Activated CD4-positive, alpha-beta T cell treated with anti-CD3 and anti-CD28 coated beads, Interleukin-2, amount 10 ng/mL, durations not matched to agents 7 days and 5 days (primary cell): ENCODE measurements at regions not wholly inside any gene's neighbourhood (a gene's known extent, or its start where the extent isn't known, plus 50 kb on each side); places are given as distances from the start of the nearest gene placed in this dataset.
"Not testable (repeated sequence)": the region's sequence is repeated elsewhere in the genome, so short reads cannot be mapped to it uniquely, and the experiment has no call there.

Experiments
- CTCF ChIA-PET: fragments of 350-600 bp; sonication (Branson Sonifier 250); formaldehyde crosslinking; loops from one replicate; lab custom pipeline; 2021; ENCODE audit warnings: antibody characterized with exemption; lab: Charles Lee
- POLR2A ChIA-PET: fragments of 350-600 bp; sonication (Branson Sonifier 250); formaldehyde crosslinking; loops from one replicate; lab custom pipeline; 2021; ENCODE audit warnings: antibody characterized with exemption; lab: Charles Lee
- DNase-seq: peaks from one replicate; pipeline ENCODE4 v3.0.0-alpha.2; 2020
- H3K27ac Mint-ChIP-seq: one replicate; pipeline ENCODE4 v1.8.0; 2021; ENCODE audit warnings: mild to moderate bottlenecking, moderate library complexity, mixed read lengths
- H3K27me3 Mint-ChIP-seq: one replicate; pipeline ENCODE4 v1.8.0; 2021; ENCODE audit warnings: mixed read lengths
- H3K36me3 Mint-ChIP-seq: one replicate; pipeline ENCODE4 v1.8.0; 2021; ENCODE audit warnings: low read depth, mixed read lengths
- H3K4me1 Mint-ChIP-seq: one replicate; pipeline ENCODE4 v1.8.0; 2021; ENCODE audit warnings: mixed read lengths
- H3K4me3 Mint-ChIP-seq: one replicate; pipeline ENCODE4 v1.8.0; 2021; ENCODE audit warnings: mild to moderate bottlenecking, moderate library complexity, mixed read lengths
- H3K9me3 Mint-ChIP-seq: one replicate; pipeline ENCODE4 v1.8.0; 2021; ENCODE audit warnings: mixed read lengths

GRCh38 chr10:55989188-55989587 lies 371.9 kb downstream of the ZWINT start:
- H3K27ac Mint-ChIP-seq, result no peak overlapping the region
- ChIA-PET CTCF (no interaction called here), POLR2A (no interaction called here)
- no peak overlapping the region for H3K4me3 Mint-ChIP-seq
- H3K27me3 Mint-ChIP-seq, result no peaks in the 10 kb centered on the region
- no peaks in the 10 kb centered on the region for H3K36me3 Mint-ChIP-seq
- DNase-seq, result no peak
- no peaks in the 10 kb centered on the region for H3K9me3 Mint-ChIP-seq
- H3K4me1 Mint-ChIP-seq, result no peaks in the 10 kb centered on the region

DNA sequence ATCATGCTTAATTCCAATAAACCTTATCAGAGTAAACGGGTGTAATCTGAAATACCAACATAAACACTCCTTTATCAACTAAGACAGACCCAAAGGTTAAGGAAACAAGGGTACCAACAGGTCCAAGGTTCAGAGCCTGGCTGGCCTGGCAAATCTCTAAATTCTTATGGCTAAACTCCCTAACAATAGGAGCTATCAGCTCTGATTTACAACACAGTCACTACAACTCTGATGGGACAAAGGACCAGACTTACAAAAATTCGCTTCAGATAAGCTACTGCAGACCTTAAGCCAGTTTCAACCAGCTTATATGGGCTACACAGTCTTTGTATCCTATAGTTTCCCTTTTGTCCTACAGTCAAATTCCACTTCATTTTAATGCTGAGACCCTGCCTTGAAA lies 381.9 kb downstream of the ZWINT start:
- Mint-ChIP-seq H3K4me3 (no peak overlapping the region), H3K4me1 (no peaks in the 10 kb centered on the region), H3K27ac (no peak overlapping the region), H3K36me3 (no peaks in the 10 kb centered on the region), H3K9me3 (no peaks in the 10 kb centered on the region), H3K27me3 (no peaks in the 10 kb centered on the region)
- CTCF ChIA-PET, result no interaction called here
- POLR2A ChIA-PET, result no interaction called here
- DNase-seq, result no peak

DNA sequence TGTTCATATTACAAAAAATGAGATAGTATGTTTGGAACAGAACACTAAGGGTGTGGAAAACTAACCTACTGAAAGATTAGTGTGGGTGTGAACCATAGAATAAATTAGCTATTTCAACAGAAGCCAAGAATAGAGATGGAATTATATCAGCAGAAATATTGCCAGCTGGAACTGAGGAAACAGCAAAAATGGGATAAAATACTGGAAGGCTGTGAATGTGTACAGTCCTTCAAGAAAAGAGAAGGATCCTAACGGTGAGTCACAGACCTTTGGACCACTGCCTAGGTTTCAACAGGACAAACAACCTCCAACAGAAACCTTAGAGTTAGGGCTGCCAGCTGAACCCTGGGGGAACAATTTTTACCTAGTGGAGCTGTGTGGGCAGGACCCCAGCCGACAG lies 395.0 kb downstream of the ZWINT start:
- H3K36me3 Mint-ChIP-seq, result no peaks in the 10 kb centered on the region

GRCh38 chr10:55943403-55943802 lies 417.7 kb downstream of the ZWINT start:
- H3K27ac Mint-ChIP-seq, result no peak overlapping the region
- no peaks in the 10 kb centered on the region for H3K36me3 Mint-ChIP-seq
- POLR2A ChIA-PET, result no interaction called here

More for the DNA sequence above, 395.0 kb downstream of the ZWINT start:
- no peak overlapping the region for H3K4me3 Mint-ChIP-seq
- H3K27ac Mint-ChIP-seq, result no peak overlapping the region
- H3K27me3 Mint-ChIP-seq, result no peaks in the 10 kb centered on the region
- peaks cover 3% of the 10 kb centered on the region for H3K9me3 Mint-ChIP-seq
- no peak for DNase-seq
- ChIA-PET POLR2A (no interaction called here), CTCF (no interaction called here)
- H3K4me1 Mint-ChIP-seq, result no peaks in the 10 kb centered on the region

DNA sequence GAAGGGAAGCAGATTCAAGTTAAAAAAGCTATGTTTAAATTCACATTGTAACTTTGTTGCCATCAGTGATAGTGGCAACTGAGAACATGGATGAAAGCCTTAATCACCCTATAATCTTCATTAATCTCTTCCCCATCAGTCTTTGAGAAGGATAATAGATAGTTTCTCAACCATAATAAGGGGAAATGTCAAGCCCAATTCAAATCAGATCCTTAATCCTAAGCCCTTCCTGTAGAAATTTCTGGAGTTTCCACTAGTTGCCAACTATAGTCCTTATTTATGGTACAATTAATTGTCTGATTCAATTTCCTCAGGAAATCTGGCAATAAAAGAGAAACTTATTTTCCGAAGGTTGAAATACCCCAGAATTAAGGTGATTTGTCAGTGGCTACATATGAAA lies 431.8 kb downstream of the ZWINT start:
- DNase-seq, result no peak
- Mint-ChIP-seq H3K4me3 (no peak overlapping the region), H3K9me3 (no peaks in the 10 kb centered on the region), H3K36me3 (no peaks in the 10 kb centered on the region), H3K27me3 (no peaks in the 10 kb centered on the region), H3K27ac (no peak overlapping the region), H3K4me1 (no peaks in the 10 kb centered on the region)
- ChIA-PET POLR2A (no interaction called here), CTCF (interaction anchor here (0.9 kb wide), 1 partner anchor 12 kb away, joined by 3 read pairs; no protein-coding TSS in a partner anchor)

More at GRCh38 chr10:55943403-55943802, 417.7 kb downstream of the ZWINT start:
- no peak overlapping the region for H3K4me3 Mint-ChIP-seq
- CTCF ChIA-PET, result no interaction called here
- no peaks in the 10 kb centered on the region for H3K27me3 Mint-ChIP-seq
- H3K9me3 Mint-ChIP-seq, result no peaks in the 10 kb centered on the region
- no peaks in the 10 kb centered on the region for H3K4me1 Mint-ChIP-seq
- no peak for DNase-seq

DNA sequence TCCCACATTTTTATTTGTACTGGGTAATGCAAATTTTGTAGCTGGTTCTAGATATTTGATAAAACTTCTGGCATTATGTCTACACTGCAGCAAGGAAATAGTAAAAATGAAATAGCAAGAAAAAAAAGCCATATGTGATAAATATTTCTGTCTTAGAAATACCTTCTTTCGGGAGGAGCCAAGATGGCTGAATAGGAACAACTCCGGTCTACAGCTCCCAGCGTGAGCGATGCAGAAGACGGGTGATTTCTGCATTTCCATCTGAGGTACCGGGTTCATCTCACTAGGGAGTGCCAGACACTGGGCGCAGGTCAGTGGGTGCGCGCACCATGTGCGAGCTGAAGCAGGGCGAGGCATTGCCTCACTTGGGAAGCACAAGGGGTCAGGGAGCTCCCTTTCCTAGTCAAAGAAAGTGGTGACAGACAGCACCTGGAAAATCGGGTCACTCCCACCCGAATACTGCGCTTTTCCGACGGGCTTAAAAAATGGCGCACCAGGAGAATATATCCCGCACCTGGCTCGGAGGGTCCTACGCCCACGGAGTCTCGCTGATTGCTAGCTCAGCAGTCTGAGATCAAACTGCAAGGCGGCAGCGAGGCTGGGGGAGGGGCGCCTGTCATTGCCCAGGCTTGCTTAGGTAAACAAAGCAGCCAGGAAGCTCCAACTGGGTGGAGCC lies 461.4 kb downstream of the ZWINT start:
- CTCF ChIA-PET, H3K36me3 Mint-ChIP-seq, H3K9me3 Mint-ChIP-seq, H3K27ac Mint-ChIP-seq, DNase-seq, H3K4me1 Mint-ChIP-seq, POLR2A ChIA-PET, H3K27me3 Mint-ChIP-seq: not testable (repeated sequence)
- peak overlapping the region; percentile 38 for H3K4me3 Mint-ChIP-seq

DNA sequence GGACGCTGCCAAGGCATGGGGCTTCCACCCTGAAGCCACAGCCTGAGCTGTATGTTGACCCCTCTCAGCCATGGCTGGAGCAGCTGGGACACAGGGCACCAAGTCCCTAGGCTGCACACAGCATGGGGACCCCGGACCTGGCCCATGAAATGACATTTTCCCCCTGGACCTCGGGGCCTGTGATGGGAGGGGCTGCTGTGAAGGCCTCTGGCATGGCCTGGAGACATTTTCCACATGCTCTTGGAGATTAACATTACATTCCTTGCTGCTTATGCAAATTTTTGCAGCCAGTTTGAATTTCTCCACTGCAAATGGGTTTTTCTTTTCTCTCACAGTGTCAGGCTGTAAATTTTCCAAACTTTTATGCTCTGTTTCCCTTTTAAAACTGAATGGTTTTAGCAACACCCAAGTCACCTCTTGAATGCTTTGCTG lies 463.6 kb downstream of the ZWINT start:
- Mint-ChIP-seq H3K4me1 (no peaks in the 10 kb centered on the region), H3K36me3 (no peaks in the 10 kb centered on the region), H3K9me3 (peaks cover 6% of the 10 kb centered on the region), H3K4me3 (no peak overlapping the region), H3K27ac (no peak overlapping the region), H3K27me3 (no peaks in the 10 kb centered on the region)
- DNase-seq, result no peak
- POLR2A ChIA-PET, result no interaction called here
- CTCF ChIA-PET, result no interaction called here

GRCh38 chr10:55892276-55892675 lies 468.8 kb downstream of the ZWINT start:
- Mint-ChIP-seq H3K27me3 (no peaks in the 10 kb centered on the region), H3K27ac (no peak overlapping the region), H3K4me3 (no peak overlapping the region), H3K9me3 (peaks cover 3% of the 10 kb centered on the region), H3K36me3 (no peaks in the 10 kb centered on the region), H3K4me1 (no peaks in the 10 kb centered on the region)
- DNase-seq, result no peak
- ChIA-PET POLR2A (no interaction called here), CTCF (no interaction called here)

GRCh38 chr10:55881588-55881987 lies 479.5 kb downstream of the ZWINT start:
- no peaks in the 10 kb centered on the region for H3K4me1 Mint-ChIP-seq
- DNase-seq, result no peak
- ChIA-PET CTCF (no interaction called here), POLR2A (no interaction called here)
- no peak overlapping the region for H3K27ac Mint-ChIP-seq
- no peaks in the 10 kb centered on the region for H3K27me3 Mint-ChIP-seq
- peaks cover 20% of the 10 kb centered on the region for H3K9me3 Mint-ChIP-seq
- H3K36me3 Mint-ChIP-seq, result no peaks in the 10 kb centered on the region
- H3K4me3 Mint-ChIP-seq, result no peak overlapping the region

DNA sequence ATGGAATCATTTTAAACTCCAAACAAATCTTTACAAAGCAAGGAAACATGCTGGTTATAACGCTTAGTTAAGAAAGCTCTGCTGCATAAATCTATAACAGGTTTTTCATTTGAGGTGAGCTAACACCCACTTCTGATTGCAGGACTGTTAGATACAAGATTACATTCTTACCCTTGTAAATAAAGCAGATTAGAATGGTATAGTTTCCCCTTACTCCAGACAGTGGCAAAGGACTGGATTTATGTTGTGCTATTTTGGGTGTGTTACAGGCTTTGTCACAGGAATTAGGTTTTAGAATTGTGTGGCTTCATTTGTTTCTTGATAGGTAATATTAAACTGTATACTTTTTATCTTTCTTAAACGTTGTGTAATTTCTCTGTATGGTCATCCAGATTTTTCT lies 487.6 kb downstream of the ZWINT start:
- CTCF ChIA-PET, result no interaction called here

GRCh38 chr10:55870186-55870585 lies 490.9 kb downstream of the ZWINT start:
- Mint-ChIP-seq H3K4me1 (no peaks in the 10 kb centered on the region), H3K27me3 (no peaks in the 10 kb centered on the region)

More for the DNA sequence above, 487.6 kb downstream of the ZWINT start:
- H3K9me3 Mint-ChIP-seq, result peaks cover 5% of the 10 kb centered on the region
- DNase-seq, result no peak
- H3K36me3 Mint-ChIP-seq, result no peaks in the 10 kb centered on the region
- H3K27ac Mint-ChIP-seq, result no peak overlapping the region
- H3K27me3 Mint-ChIP-seq, result no peaks in the 10 kb centered on the region
- no peaks in the 10 kb centered on the region for H3K4me1 Mint-ChIP-seq
- POLR2A ChIA-PET, result no interaction called here
- H3K4me3 Mint-ChIP-seq, result no peak overlapping the region

DNA sequence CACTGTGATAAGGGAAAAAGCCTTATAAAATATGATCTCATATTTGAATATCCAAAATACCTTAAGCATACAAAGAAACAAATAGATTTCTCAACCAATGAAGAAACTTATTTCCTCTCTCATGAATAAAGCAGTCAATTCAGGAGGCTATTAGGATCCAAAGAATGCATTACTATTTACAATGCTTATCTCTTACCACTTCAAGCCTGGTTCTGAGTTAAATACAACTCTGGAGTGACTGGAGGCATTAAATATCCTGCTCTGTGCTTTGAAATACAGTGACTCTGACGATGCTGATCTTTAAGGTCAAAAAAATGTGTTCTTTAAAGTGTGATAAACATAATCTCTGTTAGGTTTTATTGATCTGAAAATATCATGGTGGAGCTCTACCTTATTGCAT lies 493.2 kb downstream of the ZWINT start:
- ChIA-PET POLR2A (no interaction called here), CTCF (no interaction called here)
- Mint-ChIP-seq H3K36me3 (no peaks in the 10 kb centered on the region), H3K4me3 (no peak overlapping the region), H3K27ac (no peak overlapping the region), H3K9me3 (peaks cover 4% of the 10 kb centered on the region), H3K27me3 (no peaks in the 10 kb centered on the region), H3K4me1 (no peaks in the 10 kb centered on the region)
- no peak for DNase-seq

More at GRCh38 chr10:55870186-55870585, 490.9 kb downstream of the ZWINT start:
- Mint-ChIP-seq H3K4me3 (no peak overlapping the region), H3K36me3 (no peaks in the 10 kb centered on the region), H3K27ac (no peak overlapping the region), H3K9me3 (peaks cover 4% of the 10 kb centered on the region)
- ChIA-PET CTCF (no interaction called here), POLR2A (no interaction called here)
- DNase-seq, result no peak

DNA sequence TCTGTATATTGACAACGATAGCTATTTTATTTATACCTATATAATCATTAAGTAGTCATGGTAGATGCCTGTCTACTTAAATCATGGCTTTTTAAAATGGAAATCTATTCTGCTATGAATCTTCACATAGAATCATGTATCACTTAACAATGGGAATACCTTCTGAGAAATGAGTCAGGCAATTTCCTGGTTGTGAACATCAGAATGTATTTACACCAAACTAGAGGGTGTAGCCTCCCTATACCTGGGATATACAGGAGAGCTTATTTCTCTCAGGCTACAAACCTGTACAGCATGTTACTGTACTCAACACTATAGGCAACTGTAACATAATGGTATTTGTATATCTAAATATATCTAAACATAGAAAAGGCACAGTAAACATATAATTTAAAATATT lies 502.3 kb downstream of the ZWINT start:
- CTCF ChIA-PET, result no interaction called here

GRCh38 chr10:55852900-55853299 lies 508.2 kb downstream of the ZWINT start:
- DNase-seq, result no peak
- POLR2A ChIA-PET, result no interaction called here
- Mint-ChIP-seq H3K36me3 (no peaks in the 10 kb centered on the region), H3K4me1 (no peaks in the 10 kb centered on the region), H3K4me3 (no peak overlapping the region), H3K27me3 (no peaks in the 10 kb centered on the region), H3K9me3 (no peaks in the 10 kb centered on the region), H3K27ac (no peak overlapping the region)
- CTCF ChIA-PET, result no interaction called here

More for the DNA sequence above, 502.3 kb downstream of the ZWINT start:
- POLR2A ChIA-PET, result no interaction called here
- Mint-ChIP-seq H3K36me3 (no peaks in the 10 kb centered on the region), H3K27ac (no peak overlapping the region), H3K4me3 (no peak overlapping the region), H3K4me1 (no peaks in the 10 kb centered on the region), H3K9me3 (no peaks in the 10 kb centered on the region), H3K27me3 (no peaks in the 10 kb centered on the region)
- no peak for DNase-seq
